GM23248 (cell line): ENCODE measurements at regions not wholly inside any gene's neighbourhood (a gene's known extent, or its start where the extent isn't known, plus 50 kb on each side); places are given as distances from the start of the nearest gene placed in this dataset.

Experiments
- EZH2 ChIP-seq: fragments of 200-600 bp; sonication (generic); IDR thresholded peaks from 2 replicates; pipeline ENCODE4 v1.6.1; 2018; ENCODE audit warnings: antibody characterized with exemption, mild to moderate bottlenecking; ENCODE audit not compliant: insufficient read depth, poor library complexity, severe bottlenecking
- EZH2phosphoT487 ChIP-seq: fragments of 200-600 bp; sonication (generic); IDR thresholded peaks from 2 replicates; pipeline ENCODE4 v1.6.1; 2018; ENCODE audit warnings: antibody characterized with exemption, moderate library complexity, mild to moderate bottlenecking, low read depth; ENCODE audit not compliant: insufficient read depth

GRCh38 chrX:43456063-43456462 is 200.0 kb upstream of the MAOA start:
- TF ChIP-seq EZH2phosphoT487 (no peak), EZH2 (no peak)
